GM19035 (cell line): ENCODE measurements at regions not wholly inside any gene's neighbourhood (a gene's known extent, or its start where the extent isn't known, plus 50 kb on each side); places are given as distances from the start of the nearest gene placed in this dataset.

Experiments
- ATAC-seq: cut with Tn5 transposase; IDR thresholded peaks from one replicate; pipeline ENCODE4 v1.9.1; 2021; ENCODE audit not compliant: unreplicated experiment

GRCh38 chr10:81093056-81093455, 555.4 kb downstream of the SH2D4B start:
- no peak for ATAC-seq

DNA sequence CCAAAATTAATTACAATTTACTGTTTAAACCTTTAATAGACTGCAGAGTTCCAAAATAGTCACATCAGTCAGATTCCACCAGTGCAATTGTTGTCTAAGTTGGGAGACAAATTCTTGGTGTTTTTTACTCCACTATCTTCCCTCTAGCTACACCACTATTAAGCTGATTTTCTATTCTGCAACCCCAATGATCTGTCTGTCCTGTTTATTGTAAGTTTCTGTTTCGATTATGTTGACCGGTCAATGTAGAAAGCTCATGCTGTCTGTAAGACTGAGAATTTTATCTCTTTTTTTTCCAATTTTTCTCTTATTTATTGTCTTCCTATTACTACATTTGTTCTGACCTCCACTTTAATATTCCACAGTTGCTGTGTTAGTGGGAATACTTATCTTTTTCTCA, 557.5 kb downstream of the SH2D4B start:
- no peak for ATAC-seq

GRCh38 chr10:81096558-81096957, 558.9 kb downstream of the SH2D4B start:
- ATAC-seq: peak; percentile 58

DNA sequence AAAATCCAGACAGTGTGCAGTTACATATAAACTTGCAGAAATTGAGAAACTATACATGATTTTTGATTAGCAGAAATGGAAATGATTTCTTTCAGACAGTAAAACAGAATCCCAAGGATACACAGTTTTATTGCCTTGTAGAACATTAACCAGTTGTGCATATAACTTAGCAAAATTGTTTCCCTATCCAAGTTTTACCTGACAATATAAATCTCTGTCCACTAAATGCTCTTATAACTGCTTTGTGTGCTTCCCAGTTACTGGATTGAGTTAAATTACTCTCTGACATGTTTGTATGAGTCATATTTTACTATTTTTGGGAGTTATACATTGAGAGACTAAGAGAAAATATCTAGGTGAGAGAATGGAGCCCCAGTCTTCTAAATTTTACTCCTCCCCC, 563.4 kb downstream of the SH2D4B start:
- ATAC-seq: no peak

DNA sequence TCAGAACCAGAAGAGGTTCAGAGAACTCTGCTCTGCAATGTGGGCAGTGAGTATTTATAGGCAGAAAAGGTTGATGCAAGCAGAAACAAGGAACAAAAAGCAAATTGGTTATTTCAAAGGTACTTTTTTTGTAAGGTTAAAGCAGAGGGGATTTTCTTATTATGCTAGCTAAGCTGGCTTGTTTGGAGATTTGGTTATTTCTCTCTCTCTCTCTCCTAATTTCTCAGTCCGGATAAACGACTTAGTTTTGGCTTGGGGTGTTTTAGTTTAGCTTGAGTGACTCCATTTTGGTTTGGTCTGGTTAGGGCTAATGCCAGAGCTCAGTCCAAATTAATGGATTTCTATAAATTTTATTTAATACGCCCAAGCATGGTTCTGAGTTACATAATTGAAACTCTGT, 566.8 kb downstream of the SH2D4B start:
- peak; percentile 45 for ATAC-seq

- ATAC-seq: peak; percentile 80
Measured at GRCh38 chr10:81108516-81109199, 571.0 kb downstream of the SH2D4B start.

- no peak for ATAC-seq
Measured at GRCh38 chr10:81109200-81109752, 571.6 kb downstream of the SH2D4B start.

GRCh38 chr10:81116201-81116600, 578.5 kb downstream of the SH2D4B start:
- ATAC-seq: no peak

GRCh38 chr10:81116990-81117389, 579.3 kb downstream of the SH2D4B start:
- no peak for ATAC-seq

DNA sequence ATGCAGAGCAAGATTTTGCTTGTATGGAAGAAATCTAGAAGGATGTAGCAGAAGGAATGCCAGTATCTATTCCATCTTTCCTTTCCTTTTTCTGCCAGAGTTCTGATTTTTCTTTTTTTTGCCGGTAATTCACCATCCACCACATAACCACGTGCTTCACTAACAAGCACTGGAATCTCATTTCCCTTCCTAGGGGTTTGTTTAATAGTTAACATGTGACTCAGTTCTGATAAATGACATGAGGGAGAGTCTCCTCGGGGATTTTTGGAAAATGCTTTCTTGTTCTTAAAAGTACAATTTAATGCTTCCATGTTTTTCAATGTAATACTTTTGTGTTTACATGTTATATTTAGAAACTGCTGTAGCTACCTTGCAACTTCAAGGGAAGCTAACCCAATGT, 590.2 kb downstream of the SH2D4B start:
- ATAC-seq: no peak

GRCh38 chr10:81130014-81130413, 592.3 kb downstream of the SH2D4B start:
- no peak for ATAC-seq

GRCh38 chr10:81135851-81136250, 598.1 kb downstream of the SH2D4B start:
- peak; percentile 98 for ATAC-seq

DNA sequence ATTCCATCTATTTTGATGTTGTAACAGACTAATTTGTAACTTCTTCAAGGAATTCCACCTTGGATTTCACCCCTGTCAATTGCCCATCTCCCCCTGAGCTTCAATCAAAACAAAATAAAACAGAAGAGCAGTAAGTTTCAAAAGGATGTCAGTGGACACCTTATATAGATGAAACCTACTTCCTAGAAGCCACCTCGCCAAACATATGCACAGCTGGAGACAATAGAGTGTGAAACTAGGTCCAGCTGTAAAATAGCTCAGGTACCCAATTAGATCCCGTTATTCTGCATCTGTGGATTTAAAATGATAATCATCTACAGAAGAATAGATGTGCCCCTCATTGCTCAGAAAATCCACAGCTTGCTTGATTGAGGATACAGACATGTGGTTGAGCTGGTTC, 598.6 kb downstream of the SH2D4B start:
- ATAC-seq: peak; percentile 32

- no peak for ATAC-seq
Measured at GRCh38 chr10:81145975-81146374, 608.3 kb downstream of the SH2D4B start.

DNA sequence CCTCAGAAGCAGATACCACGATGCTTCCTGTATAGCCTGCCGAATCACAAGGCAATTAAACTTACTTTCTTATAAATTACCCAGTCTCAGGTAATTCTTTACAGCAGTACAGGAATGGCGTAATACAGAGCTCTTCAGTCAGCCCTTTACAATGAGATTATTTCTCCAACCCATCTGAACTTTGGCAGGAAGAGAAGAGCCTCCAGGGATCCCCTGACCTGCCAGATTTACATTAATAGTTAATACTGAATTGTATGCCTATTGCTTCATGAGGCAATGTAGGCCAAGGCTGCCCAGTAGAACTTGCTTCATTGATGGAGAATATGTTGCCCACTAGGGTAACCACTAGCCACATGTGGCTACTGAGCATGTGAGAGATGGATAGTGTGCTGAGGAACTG, 608.7 kb downstream of the SH2D4B start:
- ATAC-seq: no peak

GRCh38 chr10:81152656-81153055, 615.0 kb downstream of the SH2D4B start:
- no peak for ATAC-seq

DNA sequence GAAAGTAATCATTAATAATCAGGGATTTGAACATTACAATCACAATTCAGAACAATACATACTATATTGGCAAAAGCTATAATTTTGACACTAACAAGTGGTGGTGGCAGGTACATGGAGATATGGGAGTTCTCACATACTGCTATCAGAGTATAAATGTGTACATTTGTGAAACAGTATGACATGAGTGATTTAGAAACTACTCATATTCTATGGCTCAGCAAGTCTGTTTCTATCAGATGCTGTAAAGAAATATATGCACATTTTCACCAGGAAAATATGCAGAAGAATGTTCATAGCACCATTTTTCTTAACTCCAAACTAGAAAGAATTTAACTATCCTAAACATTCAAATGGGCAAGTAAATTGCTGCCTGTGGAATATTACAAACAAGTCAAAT, 620.0 kb downstream of the SH2D4B start:
- no peak for ATAC-seq

GRCh38 chr10:81177651-81178244, 640.0 kb downstream of the SH2D4B start:
- no peak for ATAC-seq

DNA sequence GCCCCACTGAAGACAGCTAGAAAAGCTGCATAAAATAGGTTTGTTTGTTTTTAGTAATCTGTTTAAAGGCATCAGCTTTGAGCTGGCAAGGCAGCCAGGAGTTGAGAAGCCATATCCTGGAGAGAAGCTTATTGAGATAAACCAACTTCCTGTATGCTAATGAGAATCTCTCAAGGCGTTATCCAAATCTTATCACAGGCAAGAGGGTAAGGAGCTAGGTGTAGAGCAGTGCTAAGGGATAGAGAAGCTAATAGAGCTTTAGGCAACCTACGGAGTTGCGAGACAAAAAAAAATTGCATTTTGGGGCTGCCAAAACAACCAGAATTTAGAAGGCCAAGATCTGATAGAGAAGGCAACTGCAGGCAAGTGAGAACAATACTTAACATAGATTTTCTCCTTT, 641.6 kb downstream of the SH2D4B start:
- no peak for ATAC-seq

DNA sequence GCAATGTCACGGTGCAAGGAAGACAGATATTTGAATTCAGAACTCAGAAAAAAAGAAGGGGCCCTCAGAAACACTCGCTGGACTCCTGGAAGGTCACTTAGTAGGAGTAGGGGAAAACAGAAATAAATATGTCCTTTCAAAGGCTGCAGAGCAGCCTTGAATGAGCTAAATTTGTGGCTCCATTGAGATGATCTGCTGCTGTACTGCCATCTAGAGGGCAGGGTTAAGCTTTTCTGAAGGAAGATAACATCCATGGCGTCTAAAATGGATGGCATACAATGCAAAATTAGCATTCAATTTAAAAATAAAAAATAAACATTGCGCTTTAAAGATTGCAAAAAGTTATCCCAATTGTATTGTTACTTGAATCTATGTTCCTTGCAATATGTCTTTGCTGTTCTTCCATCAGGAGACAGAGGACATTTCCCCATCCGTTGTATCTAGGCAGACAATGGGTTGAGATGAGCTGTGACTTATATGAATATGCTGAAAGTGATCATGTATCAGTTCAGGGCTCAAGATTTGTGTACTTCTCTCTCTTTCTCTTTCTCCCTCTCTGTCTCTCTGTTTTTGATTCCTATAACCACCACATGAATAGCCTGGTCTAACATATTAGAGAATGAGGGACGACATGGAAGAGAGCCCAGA, 642.2 kb downstream of the SH2D4B start:
- peak; percentile 83 for ATAC-seq

DNA sequence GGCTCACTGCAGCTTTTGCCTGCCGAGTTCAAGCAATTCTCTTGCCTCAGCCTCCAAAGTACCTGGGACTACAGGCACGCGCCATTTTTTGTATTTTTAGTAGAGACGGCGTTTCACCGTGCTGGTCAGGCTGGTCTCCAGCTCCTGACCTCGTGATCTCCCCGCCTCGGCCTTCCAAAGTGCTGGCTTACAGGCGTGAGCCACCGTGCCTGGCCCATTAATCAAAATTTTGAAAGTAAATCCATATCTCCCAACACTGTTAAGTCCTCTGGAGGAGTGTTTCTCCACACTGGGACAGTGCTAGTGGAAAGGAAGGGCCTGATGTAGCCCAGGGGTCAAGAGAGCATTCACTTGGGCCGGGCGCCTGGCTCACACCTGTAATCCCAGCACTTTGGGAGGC, 644.6 kb downstream of the SH2D4B start:
- ATAC-seq: no peak

GRCh38 chr10:81192221-81192788, 654.6 kb downstream of the SH2D4B start:
- no peak for ATAC-seq
